HEK293 (cell line): ENCODE measurements at regions not wholly inside any gene's neighbourhood (a gene's known extent, or its start where the extent isn't known, plus 50 kb on each side); places are given as distances from the start of the nearest gene placed in this dataset.

ENCODE experiments used
- CTCF ChIA-PET: fragments of 350-600 bp; formaldehyde crosslinking; extraction: SDS; loops from one replicate; lab custom pipeline; 2021; ENCODE audit warnings: antibody characterized with exemption; lab: Yijun Ruan, JAX
- POLR2A ChIA-PET: fragments of 300-600 bp; formaldehyde crosslinking; extraction: SDS; loops from one replicate; lab custom pipeline; 2020; ENCODE audit warnings: antibody characterized with exemption, inconsistent platforms; lab: Yijun Ruan, JAX
- H3K27ac ChIP-seq: fragments of 200-500 bp; sonication (Bioruptor generic); 2 replicates; pipeline ENCODE4 v1.5.1; 2014; ENCODE audit warnings: low read depth, low read length, control low read depth, inconsistent platforms; ENCODE audit errors: extremely low read depth
- H3K36me3 ChIP-seq, 2 experiments: fragments of 200-500 bp in 1 of 2; sonication (Bioruptor generic) in 1 of 2; 1 replicate in 1 of 2; 2 replicates in 1 of 2; pipeline ENCODE4 v1.5.1; 2014 to 2017; ENCODE audit warnings: inconsistent platforms in 2 of 2, low read length in 2 of 2; ENCODE audit not compliant: control insufficient read depth in 2 of 2, insufficient read depth in 1 of 2
- H3K4me1 ChIP-seq: fragments of 200-500 bp; sonication (Bioruptor generic); 2 replicates; pipeline ENCODE4 v1.5.1; 2014; ENCODE audit warnings: mild to moderate bottlenecking, low read length, inconsistent platforms; ENCODE audit not compliant: control insufficient read depth, insufficient read depth
- H3K4me3 ChIP-seq: 2 replicates; pipeline ENCODE4 v1.5.1; 2011; ENCODE audit warnings: low read depth, mild to moderate bottlenecking, control low read depth, low read length, moderate library complexity
- H3K9me3 ChIP-seq: fragments of 200-500 bp; sonication (Bioruptor generic); 2 replicates; pipeline ENCODE4 v1.5.1; 2014; ENCODE audit warnings: low read depth, low read length, inconsistent platforms; ENCODE audit not compliant: control insufficient read depth, insufficient read depth
- HOXD13 ChIP-seq: sonication (generic); formaldehyde crosslinking; IDR thresholded peaks from 2 replicates; pipeline ENCODE4 v1.8.0; 2022; ENCODE audit warnings: missing genetic modification reagents, borderline replicate concordance
- PRDM1 ChIP-seq: fragments of 450-650 bp; formaldehyde crosslinking; IDR thresholded peaks from 2 replicates; pipeline ENCODE4; 2016; ENCODE audit warnings: missing biosample characterization, missing genetic modification characterization
- RBAK ChIP-seq: fragments of 450-650 bp; formaldehyde crosslinking; IDR thresholded peaks from 2 replicates; pipeline ENCODE4 v1.5.1; 2016; ENCODE audit warnings: missing biosample characterization, missing genetic modification characterization
- ZBTB20 ChIP-seq: fragments of 450-650 bp; formaldehyde crosslinking; IDR thresholded peaks from 2 replicates; pipeline ENCODE4 v1.5.1; 2016; ENCODE audit warnings: missing biosample characterization, missing genetic modification characterization
- ZFHX2 ChIP-seq: fragments of 450-650 bp; formaldehyde crosslinking; conservative IDR thresholded peaks from 2 replicates; pipeline ENCODE4 v1.5.1; 2016; ENCODE audit warnings: missing biosample characterization, missing genetic modification characterization
- ZNF121 ChIP-seq: fragments of 450-650 bp; formaldehyde crosslinking; IDR thresholded peaks from 2 replicates; pipeline ENCODE4 v1.5.1; 2016; ENCODE audit warnings: missing biosample characterization, missing genetic modification characterization
- ZNF132 ChIP-seq: fragments of 450-650 bp; formaldehyde crosslinking; IDR thresholded peaks from 2 replicates; pipeline ENCODE4 v1.5.1; 2017; ENCODE audit warnings: missing biosample characterization, missing genetic modification characterization, borderline replicate concordance
- ZNF138 ChIP-seq: fragments of 450-650 bp; formaldehyde crosslinking; IDR thresholded peaks from 2 replicates; pipeline ENCODE4 v1.5.1; 2016; ENCODE audit warnings: missing biosample characterization, missing genetic modification characterization, borderline replicate concordance
- ZNF157 ChIP-seq: fragments of 450-650 bp; formaldehyde crosslinking; IDR thresholded peaks from 2 replicates; pipeline ENCODE4 v1.5.1; 2016; ENCODE audit warnings: missing biosample characterization, missing genetic modification characterization
- ZNF2 ChIP-seq: fragments of 450-650 bp; formaldehyde crosslinking; IDR thresholded peaks from 2 replicates; pipeline ENCODE4 v1.5.1; 2016; ENCODE audit warnings: missing biosample characterization, missing genetic modification characterization
- ZNF239 ChIP-seq: fragments of 450-650 bp; formaldehyde crosslinking; IDR thresholded peaks from 2 replicates; pipeline ENCODE4 v1.5.1; 2016; ENCODE audit warnings: missing biosample characterization, missing genetic modification characterization
- ZNF248 ChIP-seq: fragments of 450-650 bp; formaldehyde crosslinking; IDR thresholded peaks from 2 replicates; pipeline ENCODE4 v1.5.1; 2017; ENCODE audit warnings: missing biosample characterization, missing genetic modification characterization
- ZNF266 ChIP-seq: fragments of 450-650 bp; formaldehyde crosslinking; IDR thresholded peaks from 2 replicates; pipeline ENCODE4 v1.5.1; 2016; ENCODE audit warnings: missing biosample characterization, missing genetic modification characterization, low read depth
- ZNF350 ChIP-seq: fragments of 450-650 bp; formaldehyde crosslinking; IDR thresholded peaks from 2 replicates; pipeline ENCODE4 v1.5.0; 2017; ENCODE audit warnings: missing biosample characterization, mild to moderate bottlenecking, missing genetic modification characterization
- ZNF394 ChIP-seq: fragments of 450-650 bp; formaldehyde crosslinking; IDR thresholded peaks from 2 replicates; pipeline ENCODE4 v1.5.1; 2016; ENCODE audit warnings: missing biosample characterization, missing genetic modification characterization, mild to moderate bottlenecking, moderate library complexity, borderline replicate concordance
- ZNF433 ChIP-seq: fragments of 450-650 bp; formaldehyde crosslinking; IDR thresholded peaks from 2 replicates; pipeline ENCODE4 v1.5.1; 2016; ENCODE audit warnings: missing biosample characterization, missing genetic modification characterization, low read depth
- ZNF510 ChIP-seq: fragments of 450-650 bp; formaldehyde crosslinking; IDR thresholded peaks from 2 replicates; pipeline ENCODE4 v1.5.1; 2018; ENCODE audit warnings: mild to moderate bottlenecking, missing genetic modification characterization, missing biosample characterization; ENCODE audit not compliant: insufficient replicate concordance
- ZNF514 ChIP-seq: fragments of 450-650 bp; formaldehyde crosslinking; IDR thresholded peaks from 2 replicates; pipeline ENCODE4 v1.5.1; 2016; ENCODE audit warnings: missing biosample characterization, missing genetic modification characterization
- ZNF544 ChIP-seq: fragments of 450-650 bp; formaldehyde crosslinking; IDR thresholded peaks from 2 replicates; pipeline ENCODE4 v1.5.0; 2017; ENCODE audit warnings: missing biosample characterization, missing genetic modification characterization
- ZNF600 ChIP-seq: fragments of 450-650 bp; formaldehyde crosslinking; IDR thresholded peaks from 2 replicates; pipeline ENCODE4 v1.5.1; 2016; ENCODE audit warnings: missing biosample characterization, missing genetic modification characterization
- ZNF610 ChIP-seq: fragments of 450-650 bp; formaldehyde crosslinking; IDR thresholded peaks from 2 replicates; pipeline ENCODE4 v1.5.1; 2016; ENCODE audit warnings: missing biosample characterization, missing genetic modification characterization, borderline replicate concordance
- ZNF664 ChIP-seq: fragments of 450-650 bp; formaldehyde crosslinking; IDR thresholded peaks from 2 replicates; pipeline ENCODE4 v1.5.1; 2016; ENCODE audit warnings: missing biosample characterization, missing genetic modification characterization
- ZNF677 ChIP-seq: fragments of 450-650 bp; IDR thresholded peaks from 2 replicates; pipeline ENCODE4 v1.5.0; 2018; ENCODE audit warnings: missing biosample characterization, mild to moderate bottlenecking, missing genetic modification characterization, moderate library complexity
- ZNF76 ChIP-seq: fragments of 450-650 bp; formaldehyde crosslinking; IDR thresholded peaks from 2 replicates; pipeline ENCODE4; 2016; ENCODE audit warnings: low read depth, missing biosample characterization, missing genetic modification characterization, borderline replicate concordance
- ZNF777 ChIP-seq: fragments of 450-650 bp; formaldehyde crosslinking; IDR thresholded peaks from 2 replicates; pipeline ENCODE4 v1.5.1; 2017; ENCODE audit warnings: missing biosample characterization, missing genetic modification characterization, borderline replicate concordance
- ZNF830 ChIP-seq: fragments of 450-650 bp; IDR thresholded peaks from 2 replicates; pipeline ENCODE4 v1.5.0; 2018; ENCODE audit warnings: missing biosample characterization, missing genetic modification characterization, low read depth, mild to moderate bottlenecking, moderate library complexity
- ZNF843 ChIP-seq: fragments of 450-650 bp; formaldehyde crosslinking; IDR thresholded peaks from 2 replicates; pipeline ENCODE4 v1.5.1; 2016; ENCODE audit warnings: missing biosample characterization, missing genetic modification characterization
- ZSCAN16 ChIP-seq: fragments of 450-650 bp; formaldehyde crosslinking; IDR thresholded peaks from 2 replicates; pipeline ENCODE4 v1.5.1; 2016; ENCODE audit warnings: missing biosample characterization, missing genetic modification characterization
- TF ChIP-seq, protein P1 (sequence below): fragments of 450-650 bp; formaldehyde crosslinking; IDR thresholded peaks from 2 replicates; pipeline ENCODE4 v1.5.1; 2016; ENCODE audit warnings: missing biosample characterization, missing genetic modification characterization
- TF ChIP-seq, protein P2 (sequence below): sonication (generic); formaldehyde crosslinking; IDR thresholded peaks from 2 replicates; pipeline ENCODE4 v1.8.1; 2022; ENCODE audit warnings: mild to moderate bottlenecking, moderate library complexity, missing genetic modification reagents
- TF ChIP-seq, protein P3 (sequence below): fragments of 450-650 bp; formaldehyde crosslinking; IDR thresholded peaks from 2 replicates; pipeline ENCODE4 v1.5.1; 2017; ENCODE audit warnings: missing biosample characterization, missing genetic modification characterization
- TF ChIP-seq, protein P4 (sequence below): fragments of 450-650 bp; IDR thresholded peaks from 2 replicates; pipeline ENCODE4 v1.5.1; 2018; ENCODE audit warnings: missing biosample characterization, mild to moderate bottlenecking, missing genetic modification characterization

DNA sequence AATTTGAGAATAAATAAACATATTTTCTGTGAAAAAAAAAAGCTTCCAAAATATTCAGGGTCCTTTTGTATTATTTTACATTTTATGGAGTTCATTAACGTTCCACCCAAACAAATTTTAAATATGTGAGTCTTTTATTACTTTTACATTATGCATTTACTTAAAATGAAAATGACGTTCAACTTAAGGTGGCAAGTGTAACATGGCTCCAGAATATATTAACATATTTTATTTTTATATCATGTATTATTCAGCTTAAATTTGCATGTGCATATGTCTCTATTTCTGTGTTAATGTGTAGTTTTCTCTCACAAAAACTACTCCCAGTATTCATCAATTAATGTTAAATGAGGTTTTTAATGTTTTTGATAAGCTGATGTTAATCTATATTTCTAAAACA is 243.6 kb upstream of the CNTN3 start:
- Histone ChIP-seq H3K27ac (no peak overlapping the region), H3K9me3 (no peaks in the 10 kb centered on the region), H3K4me1 (no peaks in the 10 kb centered on the region), H3K36me3 (no peaks in the 10 kb centered on the region), H3K4me3 (no peak overlapping the region)
- POLR2A ChIA-PET, result no interaction called here
- CTCF ChIA-PET, result interaction anchor here (0.7 kb wide), 1 partner anchor 25 kb away, joined by 3 read pairs; no protein-coding TSS in a partner anchor
- TF ChIP-seq HOXD13 (no peak), ZNF394 (tag by site-specific recombination) (no peak), ZNF677 (no peak), ZNF248 (tag by site-specific recombination) (no peak), ZNF514 (no peak), RBAK (tag by site-specific recombination) (no peak), ZFHX2 (no peak), ZNF830 (no peak), ZNF350 (tag by site-specific recombination) (no peak), ZNF76 (tag by site-specific recombination) (no peak), ZNF157 (tag by site-specific recombination) (no peak), ZNF600 (tag by site-specific recombination) (no peak), ZNF544 (tag by site-specific recombination) (no peak), ZNF138 (tag by site-specific recombination) (no peak), ZNF132 (tag by site-specific recombination) (no peak), ZBTB20 (tag by site-specific recombination) (no peak), ZNF510 (no peak)
- TF ChIP-seq, protein P1, sequence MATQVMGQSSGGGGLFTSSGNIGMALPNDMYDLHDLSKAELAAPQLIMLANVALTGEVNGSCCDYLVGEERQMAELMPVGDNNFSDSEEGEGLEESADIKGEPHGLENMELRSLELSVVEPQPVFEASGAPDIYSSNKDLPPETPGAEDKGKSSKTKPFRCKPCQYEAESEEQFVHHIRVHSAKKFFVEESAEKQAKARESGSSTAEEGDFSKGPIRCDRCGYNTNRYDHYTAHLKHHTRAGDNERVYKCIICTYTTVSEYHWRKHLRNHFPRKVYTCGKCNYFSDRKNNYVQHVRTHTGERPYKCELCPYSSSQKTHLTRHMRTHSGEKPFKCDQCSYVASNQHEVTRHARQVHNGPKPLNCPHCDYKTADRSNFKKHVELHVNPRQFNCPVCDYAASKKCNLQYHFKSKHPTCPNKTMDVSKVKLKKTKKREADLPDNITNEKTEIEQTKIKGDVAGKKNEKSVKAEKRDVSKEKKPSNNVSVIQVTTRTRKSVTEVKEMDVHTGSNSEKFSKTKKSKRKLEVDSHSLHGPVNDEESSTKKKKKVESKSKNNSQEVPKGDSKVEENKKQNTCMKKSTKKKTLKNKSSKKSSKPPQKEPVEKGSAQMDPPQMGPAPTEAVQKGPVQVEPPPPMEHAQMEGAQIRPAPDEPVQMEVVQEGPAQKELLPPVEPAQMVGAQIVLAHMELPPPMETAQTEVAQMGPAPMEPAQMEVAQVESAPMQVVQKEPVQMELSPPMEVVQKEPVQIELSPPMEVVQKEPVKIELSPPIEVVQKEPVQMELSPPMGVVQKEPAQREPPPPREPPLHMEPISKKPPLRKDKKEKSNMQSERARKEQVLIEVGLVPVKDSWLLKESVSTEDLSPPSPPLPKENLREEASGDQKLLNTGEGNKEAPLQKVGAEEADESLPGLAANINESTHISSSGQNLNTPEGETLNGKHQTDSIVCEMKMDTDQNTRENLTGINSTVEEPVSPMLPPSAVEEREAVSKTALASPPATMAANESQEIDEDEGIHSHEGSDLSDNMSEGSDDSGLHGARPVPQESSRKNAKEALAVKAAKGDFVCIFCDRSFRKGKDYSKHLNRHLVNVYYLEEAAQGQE (tag by site-specific recombination), result no peak
- TF ChIP-seq, protein P2, sequence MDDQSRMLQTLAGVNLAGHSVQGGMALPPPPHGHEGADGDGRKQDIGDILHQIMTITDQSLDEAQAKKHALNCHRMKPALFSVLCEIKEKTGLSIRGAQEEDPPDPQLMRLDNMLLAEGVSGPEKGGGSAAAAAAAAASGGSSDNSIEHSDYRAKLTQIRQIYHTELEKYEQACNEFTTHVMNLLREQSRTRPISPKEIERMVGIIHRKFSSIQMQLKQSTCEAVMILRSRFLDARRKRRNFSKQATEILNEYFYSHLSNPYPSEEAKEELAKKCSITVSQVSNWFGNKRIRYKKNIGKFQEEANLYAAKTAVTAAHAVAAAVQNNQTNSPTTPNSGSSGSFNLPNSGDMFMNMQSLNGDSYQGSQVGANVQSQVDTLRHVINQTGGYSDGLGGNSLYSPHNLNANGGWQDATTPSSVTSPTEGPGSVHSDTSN (CRISPR knock-in tag), result no peak

DNA sequence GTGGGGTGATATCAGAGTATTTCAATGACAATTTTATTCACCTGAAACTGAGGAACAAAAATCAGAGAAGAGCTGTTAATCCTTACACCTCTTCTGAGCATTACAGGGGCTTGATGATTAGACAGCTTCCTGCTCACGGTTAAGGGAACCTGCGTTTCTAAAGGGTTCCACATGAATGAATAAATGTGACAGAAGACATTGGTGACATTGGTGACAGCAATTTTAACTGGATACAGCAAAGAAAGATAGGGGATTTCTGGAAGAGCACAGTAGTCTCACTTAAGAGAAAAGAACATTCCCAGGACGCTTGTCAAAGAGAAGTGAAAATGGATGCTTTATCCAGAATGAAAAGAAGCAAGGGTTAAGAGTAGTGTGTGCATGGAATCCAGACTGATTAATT is 235.9 kb upstream of the CNTN3 start:
- POLR2A ChIA-PET, result no interaction called here
- Histone ChIP-seq H3K36me3 (no peaks in the 10 kb centered on the region), H3K4me3 (no peak overlapping the region), H3K9me3 (no peaks in the 10 kb centered on the region), H3K27ac (no peak overlapping the region), H3K4me1 (no peaks in the 10 kb centered on the region)
- CTCF ChIA-PET, result no interaction called here
- TF ChIP-seq ZNF433 (tag by site-specific recombination) (no peak), ZNF121 (tag by site-specific recombination) (no peak), ZNF266 (tag by site-specific recombination) (no peak), ZSCAN16 (tag by site-specific recombination) (no peak), ZNF239 (tag by site-specific recombination) (no peak), ZNF664 (tag by site-specific recombination) (no peak), PRDM1 (tag by site-specific recombination) (no peak), ZNF777 (tag by site-specific recombination) (no peak), ZNF610 (tag by site-specific recombination) (no peak), ZNF2 (no peak), ZNF843 (tag by site-specific recombination) (no peak)
- TF ChIP-seq, protein P3, sequence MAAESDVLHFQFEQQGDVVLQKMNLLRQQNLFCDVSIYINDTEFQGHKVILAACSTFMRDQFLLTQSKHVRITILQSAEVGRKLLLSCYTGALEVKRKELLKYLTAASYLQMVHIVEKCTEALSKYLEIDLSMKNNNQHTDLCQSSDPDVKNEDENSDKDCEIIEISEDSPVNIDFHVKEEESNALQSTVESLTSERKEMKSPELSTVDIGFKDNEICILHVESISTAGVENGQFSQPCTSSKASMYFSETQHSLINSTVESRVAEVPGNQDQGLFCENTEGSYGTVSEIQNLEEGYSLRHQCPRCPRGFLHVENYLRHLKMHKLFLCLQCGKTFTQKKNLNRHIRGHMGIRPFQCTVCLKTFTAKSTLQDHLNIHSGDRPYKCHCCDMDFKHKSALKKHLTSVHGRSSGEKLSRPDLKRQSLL (tag by site-specific recombination), result no peak
- TF ChIP-seq, protein P4, sequence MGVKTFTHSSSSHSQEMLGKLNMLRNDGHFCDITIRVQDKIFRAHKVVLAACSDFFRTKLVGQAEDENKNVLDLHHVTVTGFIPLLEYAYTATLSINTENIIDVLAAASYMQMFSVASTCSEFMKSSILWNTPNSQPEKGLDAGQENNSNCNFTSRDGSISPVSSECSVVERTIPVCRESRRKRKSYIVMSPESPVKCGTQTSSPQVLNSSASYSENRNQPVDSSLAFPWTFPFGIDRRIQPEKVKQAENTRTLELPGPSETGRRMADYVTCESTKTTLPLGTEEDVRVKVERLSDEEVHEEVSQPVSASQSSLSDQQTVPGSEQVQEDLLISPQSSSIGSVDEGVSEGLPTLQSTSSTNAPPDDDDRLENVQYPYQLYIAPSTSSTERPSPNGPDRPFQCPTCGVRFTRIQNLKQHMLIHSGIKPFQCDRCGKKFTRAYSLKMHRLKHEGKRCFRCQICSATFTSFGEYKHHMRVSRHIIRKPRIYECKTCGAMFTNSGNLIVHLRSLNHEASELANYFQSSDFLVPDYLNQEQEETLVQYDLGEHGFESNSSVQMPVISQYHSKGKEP (tag by site-specific recombination), result no peak
